ENCODE measurements at regions not wholly inside any gene's neighbourhood (a gene's known extent, or its start where the extent isn't known, plus 50 kb on each side); places are given as distances from the start of the nearest gene placed in this dataset.

DNA sequence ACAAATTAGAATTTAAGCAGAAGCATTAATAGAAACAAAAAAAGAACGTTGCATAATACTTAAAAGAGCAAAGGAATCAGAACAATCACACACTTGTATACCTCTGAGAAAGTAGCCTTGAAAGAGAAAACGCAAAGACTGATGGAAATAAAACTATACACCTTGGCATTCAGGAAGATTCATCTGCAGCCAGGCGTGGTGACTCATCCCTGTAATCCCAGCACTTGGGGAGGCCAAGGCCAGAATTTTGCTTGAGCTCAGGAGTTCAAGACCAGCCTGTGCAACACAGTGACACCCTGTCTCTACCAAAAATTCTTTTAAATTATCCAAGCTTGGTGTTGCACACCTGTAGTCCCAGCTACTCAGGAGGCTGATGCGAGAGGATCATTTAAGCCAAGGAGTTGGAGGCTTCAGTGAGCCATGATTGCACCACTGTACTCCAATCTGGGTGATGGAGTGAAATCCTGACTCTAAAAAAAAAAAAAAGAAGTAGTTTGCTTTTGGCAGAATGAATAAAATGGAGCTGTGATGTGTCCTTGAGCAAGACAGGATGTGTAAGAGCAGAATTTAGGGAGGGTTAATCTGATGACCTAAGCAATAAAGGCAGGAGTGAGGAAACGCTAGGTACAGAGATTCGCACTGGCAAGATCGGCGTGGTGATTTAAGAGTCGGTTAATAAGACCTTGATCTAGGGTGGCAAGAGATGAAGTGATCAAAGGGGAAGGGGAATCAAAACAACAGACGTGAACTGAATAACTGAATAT is 75.8 kb upstream of the NRP1 start:
- no peak for TF ChIP-seq EP300 (IDR thresholded peaks at IDR 0.05; ENCODE audit: low read depth)
- TF ChIP-seq, protein P1, sequence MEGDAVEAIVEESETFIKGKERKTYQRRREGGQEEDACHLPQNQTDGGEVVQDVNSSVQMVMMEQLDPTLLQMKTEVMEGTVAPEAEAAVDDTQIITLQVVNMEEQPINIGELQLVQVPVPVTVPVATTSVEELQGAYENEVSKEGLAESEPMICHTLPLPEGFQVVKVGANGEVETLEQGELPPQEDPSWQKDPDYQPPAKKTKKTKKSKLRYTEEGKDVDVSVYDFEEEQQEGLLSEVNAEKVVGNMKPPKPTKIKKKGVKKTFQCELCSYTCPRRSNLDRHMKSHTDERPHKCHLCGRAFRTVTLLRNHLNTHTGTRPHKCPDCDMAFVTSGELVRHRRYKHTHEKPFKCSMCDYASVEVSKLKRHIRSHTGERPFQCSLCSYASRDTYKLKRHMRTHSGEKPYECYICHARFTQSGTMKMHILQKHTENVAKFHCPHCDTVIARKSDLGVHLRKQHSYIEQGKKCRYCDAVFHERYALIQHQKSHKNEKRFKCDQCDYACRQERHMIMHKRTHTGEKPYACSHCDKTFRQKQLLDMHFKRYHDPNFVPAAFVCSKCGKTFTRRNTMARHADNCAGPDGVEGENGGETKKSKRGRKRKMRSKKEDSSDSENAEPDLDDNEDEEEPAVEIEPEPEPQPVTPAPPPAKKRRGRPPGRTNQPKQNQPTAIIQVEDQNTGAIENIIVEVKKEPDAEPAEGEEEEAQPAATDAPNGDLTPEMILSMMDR (IDR thresholded peaks at IDR 0.05): no peak
- TF ChIP-seq POLR2AphosphoS5 (IDR thresholded peaks at IDR 0.05): no peak
- TF ChIP-seq POLR2A (IDR thresholded peaks at IDR 0.05): no peak
- H3K36me3 ChIP-seq: no peaks in the 10 kb centered on the region
- intact Hi-C loops (cut with DNase I; ENCODE audit: low total_unique reads): no loop called here
- DNase-seq: no peak
- no peak overlapping the region for H3K27ac ChIP-seq
- in situ Hi-C loops (cut with MboI; ENCODE audit: low pct_ligation_motif_present in 1 of 4, low pct_unique_long_range_greater_than_20kb in 1 of 4, low sequenced_read_pairs in 3 of 4): no loop called here
- no peaks in the 10 kb centered on the region for H3K9me3 ChIP-seq
- WGBS, 2 donors (ENCODE audit: low coverage in 1 of 2): 73 to 74% methylated on average over 8 to 10 of the region's 10 CpGs
- H3K4me3 ChIP-seq: no peak overlapping the region
- H3K27me3 ChIP-seq: peaks cover 3% of the 10 kb centered on the region
- no peaks in the 10 kb centered on the region for H3K4me1 ChIP-seq

DNA sequence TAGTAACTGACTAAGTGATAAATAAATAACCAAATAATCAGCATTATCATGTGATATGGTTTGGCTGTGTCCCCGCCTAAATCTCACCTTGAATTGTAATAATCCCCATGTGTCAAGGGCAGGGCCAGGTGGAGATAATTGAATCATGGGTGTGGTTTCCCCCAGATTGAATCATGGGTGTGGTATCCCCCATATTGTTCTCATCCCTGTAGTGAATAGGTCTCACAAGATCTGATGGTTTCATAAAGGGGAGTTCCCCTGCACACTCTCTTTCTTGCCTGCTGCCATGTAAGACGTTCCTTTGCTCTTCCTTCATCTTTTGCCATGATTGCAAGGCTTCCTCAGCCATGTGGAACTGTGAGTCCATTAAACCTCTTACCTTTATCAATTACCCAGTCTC is 72.1 kb upstream of the NRP1 start:
- no peak for DNase-seq
- 83 to 88% methylated on average over 2 of the region's 2 CpGs for WGBS, 2 donors (ENCODE audit: low coverage in 1 of 2)
- H3K27ac ChIP-seq: no peak overlapping the region
- peaks cover 10% of the 10 kb centered on the region for H3K27me3 ChIP-seq
- no peaks in the 10 kb centered on the region for H3K36me3 ChIP-seq
- H3K4me3 ChIP-seq: no peak overlapping the region
- no peaks in the 10 kb centered on the region for H3K9me3 ChIP-seq
- in situ Hi-C loops (cut with MboI; ENCODE audit: low pct_ligation_motif_present in 1 of 4, low pct_unique_long_range_greater_than_20kb in 1 of 4, low sequenced_read_pairs in 3 of 4) (no loop called here), intact Hi-C loops (cut with DNase I; ENCODE audit: low total_unique reads) (no loop called here)
- TF ChIP-seq, protein P1 (IDR thresholded peaks at IDR 0.05): no peak
- no peak for TF ChIP-seq POLR2AphosphoS5 (IDR thresholded peaks at IDR 0.05)
- TF ChIP-seq EP300 (IDR thresholded peaks at IDR 0.05; ENCODE audit: low read depth): no peak
- no peak for TF ChIP-seq POLR2A (IDR thresholded peaks at IDR 0.05)
- H3K4me1 ChIP-seq: no peaks in the 10 kb centered on the region

DNA sequence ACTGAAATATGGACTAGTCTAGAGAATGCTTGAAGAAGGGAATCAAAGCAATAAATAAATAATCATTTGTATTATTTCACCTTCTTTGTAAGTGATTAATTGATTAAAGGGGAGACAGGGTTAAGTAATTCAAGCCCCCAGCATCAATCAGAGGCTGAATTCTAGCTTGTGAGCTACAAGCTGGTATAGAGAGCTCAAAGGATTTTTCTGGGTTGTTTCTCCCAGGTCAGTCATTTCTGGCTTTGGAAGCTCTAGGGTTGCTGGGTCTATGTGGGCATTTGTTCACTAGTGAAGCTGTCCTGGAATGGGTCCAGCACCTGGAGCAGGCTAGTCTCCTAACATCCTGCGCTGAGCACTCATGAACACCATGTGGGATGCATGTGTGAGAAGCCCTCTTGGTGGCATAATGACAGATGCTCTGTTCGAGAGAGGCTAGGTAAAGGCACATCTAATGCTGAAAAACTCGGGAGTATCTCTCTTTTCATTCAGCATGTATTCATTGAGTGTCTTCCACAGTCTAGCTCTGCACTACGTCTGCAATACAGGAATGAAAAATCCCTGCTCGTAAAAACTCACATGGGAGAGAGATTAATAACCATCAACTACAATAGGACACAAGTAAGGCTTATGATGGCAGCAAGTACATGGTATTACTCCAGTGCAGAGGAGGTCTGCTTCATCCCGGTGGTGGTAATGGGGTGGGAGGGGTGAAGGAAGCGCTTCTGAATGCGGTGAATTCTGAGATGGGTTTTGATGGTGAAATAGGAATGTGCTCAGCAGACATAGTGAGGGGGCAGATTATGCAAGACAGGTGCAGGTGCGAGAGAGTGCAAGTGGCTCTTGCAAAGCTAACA is 68.0 kb upstream of the NRP1 start:
- 61 to 68% methylated on average over 8 to 9 of the region's 9 CpGs for WGBS, 2 donors (ENCODE audit: low coverage in 1 of 2)
- in situ Hi-C loops (cut with MboI; ENCODE audit: low pct_ligation_motif_present in 1 of 4, low pct_unique_long_range_greater_than_20kb in 1 of 4, low sequenced_read_pairs in 3 of 4): no loop called here
- intact Hi-C loops (cut with DNase I; ENCODE audit: low total_unique reads): no loop called here
- Histone ChIP-seq H3K4me3 (no peak overlapping the region), H3K27ac (no peak overlapping the region), H3K9me3 (no peaks in the 10 kb centered on the region), H3K36me3 (no peaks in the 10 kb centered on the region), H3K4me1 (no peaks in the 10 kb centered on the region), H3K27me3 (peaks cover 7% of the 10 kb centered on the region)
- TF ChIP-seq POLR2A (IDR thresholded peaks at IDR 0.05): no peak
- TF ChIP-seq, protein P1 (IDR thresholded peaks at IDR 0.05): no peak
- TF ChIP-seq POLR2AphosphoS5 (IDR thresholded peaks at IDR 0.05): no peak
- TF ChIP-seq EP300 (IDR thresholded peaks at IDR 0.05; ENCODE audit: low read depth): no peak
- DNase-seq: no peak

DNA sequence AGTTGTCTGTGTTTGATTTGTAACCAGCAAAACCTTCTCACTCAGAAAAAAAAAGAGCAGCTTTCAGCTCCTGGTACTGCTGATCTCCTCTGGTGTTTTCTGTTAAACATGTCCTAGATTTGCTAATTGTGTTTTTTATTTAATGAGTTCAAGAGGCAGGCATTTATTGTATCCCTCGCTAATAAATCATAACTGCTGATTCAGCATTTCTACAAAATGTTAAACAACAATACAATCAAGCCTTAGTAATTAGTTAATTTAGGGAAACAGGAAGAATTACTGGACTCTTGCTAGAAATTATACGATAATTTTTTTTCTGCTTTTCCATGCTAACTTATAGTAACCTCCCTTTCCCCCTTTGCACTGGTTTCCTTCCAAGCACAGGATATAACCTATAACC is 66.8 kb upstream of the NRP1 start:
- Histone ChIP-seq H3K9me3 (no peaks in the 10 kb centered on the region), H3K27me3 (peaks cover 7% of the 10 kb centered on the region), H3K27ac (no peak overlapping the region), H3K4me3 (no peak overlapping the region), H3K4me1 (no peaks in the 10 kb centered on the region), H3K36me3 (no peaks in the 10 kb centered on the region)
- in situ Hi-C loops (cut with MboI; ENCODE audit: low pct_ligation_motif_present in 1 of 4, low pct_unique_long_range_greater_than_20kb in 1 of 4, low sequenced_read_pairs in 3 of 4) (no loop called here), intact Hi-C loops (cut with DNase I; ENCODE audit: low total_unique reads) (no loop called here)
- WGBS, 2 donors (ENCODE audit: low coverage in 1 of 2): 65 to 93% methylated on average over 2 of the region's 2 CpGs
- no peak for TF ChIP-seq POLR2A (IDR thresholded peaks at IDR 0.05)
- no peak for TF ChIP-seq POLR2AphosphoS5 (IDR thresholded peaks at IDR 0.05)
- TF ChIP-seq EP300 (IDR thresholded peaks at IDR 0.05; ENCODE audit: low read depth): no peak
- TF ChIP-seq, protein P1 (IDR thresholded peaks at IDR 0.05): no peak
- no peak for DNase-seq
